Coronary artery (tissue), 2 donors: ENCODE measurements at regions not wholly inside any gene's neighbourhood (a gene's known extent, or its start where the extent isn't known, plus 50 kb on each side); places are given as distances from the start of the nearest gene placed in this dataset.
"Not testable (repeated sequence)": the region's sequence is repeated elsewhere in the genome, so short reads cannot be mapped to it uniquely, and the experiment has no call there.

Experiments used
- DNase-seq: peaks from one replicate; pipeline ENCODE4 v3.0.0-alpha.2; 2017; ENCODE audit warnings: low spot score
- H3K27ac ChIP-seq, 2 donors: fragments of 200-600 bp; sonication (generic); one replicate each; pipeline ENCODE4 v1.5.1; 2016 to 2019
- H3K4me3 ChIP-seq: fragments of 200-600 bp; sonication (generic); 2 replicates; pipeline ENCODE4 v1.5.1; 2016; ENCODE audit warnings: mild to moderate bottlenecking, moderate library complexity
- TF ChIP-seq, protein P1 (sequence below): fragments of 200-600 bp; sonication (generic); IDR thresholded peaks from one replicate; pipeline ENCODE4 v1.5.1; 2019; ENCODE audit warnings: antibody characterized with exemption

GRCh38 chr4:66284991-66285451 is 614.7 kb upstream of the EPHA5 start:
- Histone ChIP-seq H3K27ac (no peak overlapping the region), H3K4me3 (no peak overlapping the region)
- TF ChIP-seq, protein P1, sequence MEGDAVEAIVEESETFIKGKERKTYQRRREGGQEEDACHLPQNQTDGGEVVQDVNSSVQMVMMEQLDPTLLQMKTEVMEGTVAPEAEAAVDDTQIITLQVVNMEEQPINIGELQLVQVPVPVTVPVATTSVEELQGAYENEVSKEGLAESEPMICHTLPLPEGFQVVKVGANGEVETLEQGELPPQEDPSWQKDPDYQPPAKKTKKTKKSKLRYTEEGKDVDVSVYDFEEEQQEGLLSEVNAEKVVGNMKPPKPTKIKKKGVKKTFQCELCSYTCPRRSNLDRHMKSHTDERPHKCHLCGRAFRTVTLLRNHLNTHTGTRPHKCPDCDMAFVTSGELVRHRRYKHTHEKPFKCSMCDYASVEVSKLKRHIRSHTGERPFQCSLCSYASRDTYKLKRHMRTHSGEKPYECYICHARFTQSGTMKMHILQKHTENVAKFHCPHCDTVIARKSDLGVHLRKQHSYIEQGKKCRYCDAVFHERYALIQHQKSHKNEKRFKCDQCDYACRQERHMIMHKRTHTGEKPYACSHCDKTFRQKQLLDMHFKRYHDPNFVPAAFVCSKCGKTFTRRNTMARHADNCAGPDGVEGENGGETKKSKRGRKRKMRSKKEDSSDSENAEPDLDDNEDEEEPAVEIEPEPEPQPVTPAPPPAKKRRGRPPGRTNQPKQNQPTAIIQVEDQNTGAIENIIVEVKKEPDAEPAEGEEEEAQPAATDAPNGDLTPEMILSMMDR = no peak
- DNase-seq = no peak

DNA sequence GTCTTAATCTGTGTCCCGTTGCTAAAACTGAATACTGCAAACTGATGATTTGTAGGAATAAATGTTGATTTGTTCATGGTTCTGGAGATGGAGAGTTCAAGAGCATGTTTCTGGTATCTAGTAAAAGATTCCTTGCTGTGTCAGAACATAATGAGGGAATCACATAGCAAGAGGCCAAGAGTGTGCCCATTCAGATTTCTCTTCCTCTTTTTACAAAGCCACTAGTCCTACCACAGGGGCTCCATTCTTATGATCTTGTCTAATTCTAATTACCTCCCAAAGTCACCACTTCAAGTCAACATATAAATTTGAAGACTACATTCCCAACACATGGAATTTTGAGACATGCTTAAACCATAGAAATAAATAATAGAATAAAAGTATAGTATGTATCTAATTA is 608.8 kb upstream of the EPHA5 start:
- TF ChIP-seq, protein P1 = no peak
- Histone ChIP-seq H3K27ac (no peak overlapping the region), H3K4me3 (no peak overlapping the region)
- DNase-seq = no peak

DNA sequence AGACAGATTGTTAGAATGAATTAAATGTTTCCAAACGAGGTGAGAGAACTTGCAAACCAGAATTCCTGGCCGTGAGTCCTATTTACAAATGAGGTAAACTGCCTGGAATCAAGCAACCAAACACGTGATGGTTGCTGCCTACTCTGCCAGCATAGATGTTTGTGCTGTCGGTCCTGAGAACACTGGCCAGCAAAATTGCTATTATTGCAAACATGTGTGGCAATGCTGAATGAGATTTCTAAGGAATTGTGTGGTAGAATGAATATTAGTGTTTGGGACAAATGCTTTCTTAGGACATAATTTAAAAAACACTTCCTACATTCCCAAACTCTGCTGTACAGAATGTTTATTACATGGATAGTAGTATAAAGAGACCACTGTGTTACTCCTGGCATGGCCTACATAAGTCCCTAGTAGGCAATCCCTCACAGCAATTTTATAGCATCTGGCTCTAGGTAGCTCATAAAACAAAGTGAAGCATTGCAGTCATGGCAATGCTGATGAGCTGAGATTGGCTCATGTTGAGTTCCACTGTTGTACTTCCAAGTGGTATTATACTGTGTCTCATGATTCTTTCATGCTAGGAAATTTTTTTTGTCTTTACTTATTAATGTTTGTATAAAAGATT is 605.2 kb upstream of the EPHA5 start:
- TF ChIP-seq, protein P1 = no peak
- no peak for DNase-seq
- no peak overlapping the region for H3K4me3 ChIP-seq
- no peak overlapping the region for H3K27ac ChIP-seq

DNA sequence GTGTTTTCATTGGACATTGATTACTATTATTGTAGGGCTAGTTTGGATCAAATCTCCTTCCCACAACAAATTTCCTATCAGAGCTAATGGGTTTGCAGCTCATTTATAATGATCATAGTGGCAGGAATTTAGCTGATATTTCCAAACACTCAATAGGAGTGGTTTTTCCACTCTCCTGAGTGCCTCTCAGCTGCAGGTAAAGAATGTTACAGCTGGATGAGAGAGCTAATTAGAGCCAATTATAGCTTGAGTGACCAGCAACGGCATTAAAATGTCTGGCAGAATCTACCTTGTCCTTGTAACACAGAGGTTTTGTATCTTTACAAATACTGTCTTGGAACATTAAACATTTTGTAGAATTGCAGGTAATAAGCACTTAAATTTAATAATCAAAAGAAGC is 602.8 kb upstream of the EPHA5 start:
- H3K27ac ChIP-seq = no peak overlapping the region
- TF ChIP-seq, protein P1 = no peak
- no peak overlapping the region for H3K4me3 ChIP-seq
- no peak for DNase-seq

GRCh38 chr4:66270356-66270755 is 600.1 kb upstream of the EPHA5 start:
- not testable (repeated sequence) for H3K27ac ChIP-seq, H3K4me3 ChIP-seq, DNase-seq

- DNase-seq, H3K4me3 ChIP-seq, H3K27ac ChIP-seq: not testable (repeated sequence)
Observed at GRCh38 chr4:66266554-66266953, 596.3 kb upstream of the EPHA5 start.

- no peak for DNase-seq
- no peak overlapping the region for H3K27ac ChIP-seq
- no peak overlapping the region for H3K4me3 ChIP-seq
- TF ChIP-seq, protein P1 = no peak
Observed at GRCh38 chr4:66266035-66266434, 595.7 kb upstream of the EPHA5 start.

DNA sequence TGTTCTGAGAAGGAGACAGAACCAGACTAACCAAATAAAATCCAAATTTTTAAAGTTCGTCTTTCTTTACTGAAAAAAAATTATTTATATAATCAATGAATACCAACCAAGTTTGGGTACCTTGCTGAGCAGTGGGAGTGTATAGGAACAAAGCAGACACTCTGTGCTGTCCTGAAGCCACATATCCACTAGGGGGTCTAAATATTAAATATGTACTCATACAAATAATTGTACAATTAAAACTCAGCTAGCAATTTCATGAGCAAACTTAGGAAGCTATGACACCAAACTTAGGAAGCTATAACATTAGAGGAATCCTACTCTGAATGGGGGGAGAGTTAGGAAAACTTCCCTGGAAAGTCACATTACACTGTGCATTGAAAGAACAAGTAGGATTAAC is 582.0 kb upstream of the EPHA5 start:
- TF ChIP-seq, protein P1 = no peak
- DNase-seq = no peak
- no peak overlapping the region for H3K4me3 ChIP-seq
- no peak overlapping the region for H3K27ac ChIP-seq
